ENCODE measurements at regions not wholly inside any gene's neighbourhood (a gene's known extent, or its start where the extent isn't known, plus 50 kb on each side); places are given as distances from the start of the nearest gene placed in this dataset.

DNA sequence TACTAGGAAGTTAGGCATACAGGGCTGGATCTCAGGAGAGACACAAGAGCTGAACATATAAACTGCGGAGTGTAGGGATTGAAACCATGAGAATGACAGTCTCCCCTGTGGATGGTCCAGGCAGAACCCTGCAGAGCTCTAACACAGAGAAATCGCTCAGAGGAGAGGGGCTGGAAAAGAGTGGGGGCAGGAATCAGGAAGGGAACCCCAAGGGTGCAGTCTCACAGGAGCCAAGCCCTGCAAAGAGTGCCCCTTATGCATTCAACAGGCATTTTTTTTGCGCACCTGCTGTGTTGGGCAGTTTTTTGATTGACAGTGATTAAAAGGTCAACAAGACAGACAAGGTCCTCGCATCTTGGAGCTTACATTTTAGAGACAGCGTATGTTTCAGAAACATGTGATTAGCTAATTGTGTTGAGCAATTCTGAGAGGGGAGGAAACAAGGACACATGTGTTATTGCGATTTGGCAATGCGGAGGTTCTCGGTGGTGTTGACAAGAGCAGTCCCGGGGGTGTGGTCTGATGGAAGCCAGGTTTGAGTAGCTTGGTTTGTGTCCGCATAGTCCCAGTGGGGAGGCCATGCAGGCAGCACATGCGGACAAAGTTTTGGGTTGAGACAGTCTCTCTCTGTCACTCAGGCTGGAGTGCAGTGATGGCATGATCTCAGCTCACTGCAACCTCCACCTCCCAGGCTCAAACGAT, 182.6 kb upstream of the IRS2 start:
- intact Hi-C loops (cut with micrococcal nuclease) = no loop called here
- POLR2A ChIA-PET = interaction anchor here (0.8 to 1.3 kb wide), 2 partner anchors 8 to 12 kb away, joined by 3 read pairs; no protein-coding TSS in a partner anchor
- Histone ChIP-seq H3K36me3 (ENCODE audit: control insufficient read depth, insufficient read depth, low read length) (no peaks in the 10 kb centered on the region), H3K27ac (ENCODE audit: extremely low read depth, low read depth, low read length) (no peak overlapping the region), H3K9ac (ENCODE audit: insufficient read depth in 1 of 2, low read depth in 2 of 2, low read length in 2 of 2) (no peak overlapping the region), H4K20me1 (replicated peaks; ENCODE audit: control insufficient read depth, insufficient read depth, low read length) (no peaks in the 10 kb centered on the region), H3K27me3 (ENCODE audit: control insufficient read depth in 2 of 2, insufficient read depth in 2 of 2, low read length in 2 of 2) (peaks cover 0 to 11% of the 10 kb centered on the region in 2 experiments; a peak in 2 of 5 replicates), H3K9me1 (ENCODE audit: control insufficient read depth, insufficient read depth, low read length) (no peaks in the 10 kb centered on the region), H3K4me3 (no peak overlapping the region), H3K9me3 (replicated peaks; ENCODE audit: control insufficient read depth, insufficient read depth, low read depth, low read length) (no peaks in the 10 kb centered on the region), H3K79me2 (ENCODE audit: control insufficient read depth, insufficient read depth, low read length) (no peaks in the 10 kb centered on the region), H2AFZ (ENCODE audit: low read depth, low read length) (no peak overlapping the region), H3K4me1 (replicated peaks in 1 of 2; ENCODE audit: control insufficient read depth in 2 of 2, insufficient read depth in 2 of 2, low read length in 2 of 2) (no peaks in the 10 kb centered on the region), H3K4me2 (ENCODE audit: insufficient read depth, low read length) (no peak overlapping the region)
- DNase-seq (ENCODE audit: extremely low read depth in 1 of 4, low spot score in 3 of 4) (no peak), FAIRE-seq (no peak), ATAC-seq (no peak)
- CTCF ChIA-PET (ENCODE audit: low intra/inter-chr PET ratio) = no interaction called here
- in situ Hi-C loops (cut with MboI) = no loop called here
- WGBS (ENCODE audit: insufficient coverage, low coverage, missing lambda C conversion rate) = 1% methylated on average over 10 of the region's 12 CpGs
- TF ChIP-seq U2AF1 (optimal IDR thresholded peaks at IDR 0.05; ENCODE audit: low read depth, low read length) (no peak), ZNF175 (CRISPR knock-in tag; IDR thresholded peaks at IDR 0.05; ENCODE audit: low read depth) (no peak), SRSF1 (IDR thresholded peaks at IDR 0.05; ENCODE audit: low read depth, low read length) (no peak), HDAC3 (IDR thresholded peaks at IDR 0.05; ENCODE audit: borderline replicate concordance, partially characterized antibody) (no peak), XRCC3 (IDR thresholded peaks at IDR 0.05) (no peak), KLF6 (CRISPR knock-in tag; IDR thresholded peaks at IDR 0.05; ENCODE audit: borderline replicate concordance) (no peak), FOSL1 (tag; conservative IDR thresholded peaks at IDR 0.05) (no peak), PML (IDR thresholded peaks at IDR 0.05; ENCODE audit: low read length) (no peak), NR2C1 (IDR thresholded peaks at IDR 0.05) (no peak), NR2C1 (tag; IDR thresholded peaks at IDR 0.05) (no peak)
- TF ChIP-seq, protein P1, sequence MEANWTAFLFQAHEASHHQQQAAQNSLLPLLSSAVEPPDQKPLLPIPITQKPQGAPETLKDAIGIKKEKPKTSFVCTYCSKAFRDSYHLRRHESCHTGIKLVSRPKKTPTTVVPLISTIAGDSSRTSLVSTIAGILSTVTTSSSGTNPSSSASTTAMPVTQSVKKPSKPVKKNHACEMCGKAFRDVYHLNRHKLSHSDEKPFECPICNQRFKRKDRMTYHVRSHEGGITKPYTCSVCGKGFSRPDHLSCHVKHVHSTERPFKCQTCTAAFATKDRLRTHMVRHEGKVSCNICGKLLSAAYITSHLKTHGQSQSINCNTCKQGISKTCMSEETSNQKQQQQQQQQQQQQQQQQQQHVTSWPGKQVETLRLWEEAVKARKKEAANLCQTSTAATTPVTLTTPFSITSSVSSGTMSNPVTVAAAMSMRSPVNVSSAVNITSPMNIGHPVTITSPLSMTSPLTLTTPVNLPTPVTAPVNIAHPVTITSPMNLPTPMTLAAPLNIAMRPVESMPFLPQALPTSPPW (CRISPR knock-in tag; IDR thresholded peaks at IDR 0.05) = no peak
- TF ChIP-seq, protein P2, sequence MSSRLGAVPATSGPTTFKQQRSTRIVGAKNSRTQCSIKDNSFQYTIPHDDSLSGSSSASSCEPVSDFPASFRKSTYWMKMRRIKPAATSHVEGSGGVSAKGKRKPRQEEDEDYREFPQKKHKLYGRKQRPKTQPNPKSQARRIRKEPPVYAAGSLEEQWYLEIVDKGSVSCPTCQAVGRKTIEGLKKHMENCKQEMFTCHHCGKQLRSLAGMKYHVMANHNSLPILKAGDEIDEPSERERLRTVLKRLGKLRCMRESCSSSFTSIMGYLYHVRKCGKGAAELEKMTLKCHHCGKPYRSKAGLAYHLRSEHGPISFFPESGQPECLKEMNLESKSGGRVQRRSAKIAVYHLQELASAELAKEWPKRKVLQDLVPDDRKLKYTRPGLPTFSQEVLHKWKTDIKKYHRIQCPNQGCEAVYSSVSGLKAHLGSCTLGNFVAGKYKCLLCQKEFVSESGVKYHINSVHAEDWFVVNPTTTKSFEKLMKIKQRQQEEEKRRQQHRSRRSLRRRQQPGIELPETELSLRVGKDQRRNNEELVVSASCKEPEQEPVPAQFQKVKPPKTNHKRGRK (tag; IDR thresholded peaks at IDR 0.05) = no peak
- TF ChIP-seq, protein P3, sequence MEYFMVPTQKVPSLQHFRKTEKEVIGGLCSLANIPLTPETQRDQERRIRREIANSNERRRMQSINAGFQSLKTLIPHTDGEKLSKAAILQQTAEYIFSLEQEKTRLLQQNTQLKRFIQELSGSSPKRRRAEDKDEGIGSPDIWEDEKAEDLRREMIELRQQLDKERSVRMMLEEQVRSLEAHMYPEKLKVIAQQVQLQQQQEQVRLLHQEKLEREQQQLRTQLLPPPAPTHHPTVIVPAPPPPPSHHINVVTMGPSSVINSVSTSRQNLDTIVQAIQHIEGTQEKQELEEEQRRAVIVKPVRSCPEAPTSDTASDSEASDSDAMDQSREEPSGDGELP (CRISPR knock-in tag; IDR thresholded peaks at IDR 0.05; ENCODE audit: borderline replicate concordance) = no peak
- BruUV-seq (replicated peaks) = no TSS peak
